ENCODE measurements at regions not wholly inside any gene's neighbourhood (a gene's known extent, or its start where the extent isn't known, plus 50 kb on each side); places are given as distances from the start of the nearest gene placed in this dataset.

GRCh38 chr3:152550284-152550683, 281.6 kb downstream of the MBNL1 start:
- H3K4ac ChIP-seq (ENCODE audit: low read depth in 1 of 2, low read length in 2 of 2): no peak overlapping the region
- H3K27me3 ChIP-seq (ENCODE audit: control insufficient read depth in 1 of 2, insufficient read depth in 1 of 2, low read length in 2 of 2): no peaks in the 10 kb centered on the region
- no peak overlapping the region for H3K4me3 ChIP-seq (ENCODE audit: insufficient read depth in 1 of 2, low read depth in 1 of 2, low read length in 2 of 2)
- no peak overlapping the region for H2BK12ac ChIP-seq (ENCODE audit: low read length in 2 of 2)
- H3K18ac ChIP-seq (ENCODE audit: low read depth in 1 of 2, low read length in 2 of 2): no peak overlapping the region
- H4K8ac ChIP-seq (ENCODE audit: low read length): no peak overlapping the region
- H3K27ac ChIP-seq (ENCODE audit: low read length, poor library complexity, severe bottlenecking): no peak overlapping the region
- H2BK5ac ChIP-seq (ENCODE audit: low read depth, low read length, poor library complexity, severe bottlenecking): no peak overlapping the region
- H4K91ac ChIP-seq (ENCODE audit: low read length): no peak overlapping the region
- H3K36me3 ChIP-seq (ENCODE audit: control insufficient read depth in 1 of 2, insufficient read depth in 2 of 2, low read depth in 1 of 2, low read length in 2 of 2): no peaks in the 10 kb centered on the region
- H2BK15ac ChIP-seq (ENCODE audit: low read depth, poor library complexity, severe bottlenecking): no peak overlapping the region
- no peak overlapping the region for H3K4me2 ChIP-seq (ENCODE audit: low read length, poor library complexity, severe bottlenecking)
- no peak for DNase-seq
- no peak overlapping the region for H3K9ac ChIP-seq (ENCODE audit: low read length)
- no peak overlapping the region for H3K14ac ChIP-seq (ENCODE audit: low read length in 2 of 2)
- H3K9me3 ChIP-seq (ENCODE audit: control insufficient read depth, low read length): no peaks in the 10 kb centered on the region
- no peak overlapping the region for H3K23ac ChIP-seq (ENCODE audit: low read length in 2 of 2)
- no peaks in the 10 kb centered on the region for H3K79me1 ChIP-seq (replicated peaks; ENCODE audit: low read length, poor library complexity, severe bottlenecking)
- WGBS: 100% methylated on average over 1 of the region's 1 CpG
- no peak overlapping the region for H2AFZ ChIP-seq (ENCODE audit: low read depth, low read length)
- no peak overlapping the region for H2BK120ac ChIP-seq (ENCODE audit: low read depth, low read length)
- no peak overlapping the region for H2AK5ac ChIP-seq (ENCODE audit: low read length, severe bottlenecking)
- H3K4me1 ChIP-seq (ENCODE audit: control insufficient read depth, insufficient read depth, low read depth, low read length): no peaks in the 10 kb centered on the region

- Histone ChIP-seq H3K79me1 (replicated peaks; ENCODE audit: low read length, poor library complexity, severe bottlenecking) (no peaks in the 10 kb centered on the region), H2AFZ (ENCODE audit: low read depth, low read length) (no peak overlapping the region), H3K14ac (ENCODE audit: low read length in 2 of 2) (no peak overlapping the region), H3K27me3 (ENCODE audit: control insufficient read depth in 1 of 2, insufficient read depth in 1 of 2, low read length in 2 of 2) (no peaks in the 10 kb centered on the region), H2BK15ac (ENCODE audit: low read depth, poor library complexity, severe bottlenecking) (no peak overlapping the region), H3K36me3 (ENCODE audit: control insufficient read depth in 1 of 2, insufficient read depth in 2 of 2, low read depth in 1 of 2, low read length in 2 of 2) (no peaks in the 10 kb centered on the region), H2BK5ac (ENCODE audit: low read depth, low read length, poor library complexity, severe bottlenecking) (no peak overlapping the region), H2AK5ac (ENCODE audit: low read length, severe bottlenecking) (no peak overlapping the region), H3K27ac (ENCODE audit: low read length, poor library complexity, severe bottlenecking) (no peak overlapping the region), H3K9ac (ENCODE audit: low read length) (no peak overlapping the region), H3K23ac (ENCODE audit: low read length in 2 of 2) (no peak overlapping the region), H3K4ac (ENCODE audit: low read depth in 1 of 2, low read length in 2 of 2) (no peak overlapping the region), H2BK12ac (ENCODE audit: low read length in 2 of 2) (peak overlapping the region; percentile 2 to 31), H4K91ac (ENCODE audit: low read length) (peak overlapping the region; percentile 27), H3K4me2 (ENCODE audit: low read length, poor library complexity, severe bottlenecking) (no peak overlapping the region), H3K9me3 (ENCODE audit: control insufficient read depth, low read length) (no peaks in the 10 kb centered on the region), H3K18ac (ENCODE audit: low read depth in 1 of 2, low read length in 2 of 2) (peak overlapping the region in 1 of 2 experiments; percentile 22), H3K4me1 (ENCODE audit: control insufficient read depth, insufficient read depth, low read depth, low read length) (no peaks in the 10 kb centered on the region), H4K8ac (ENCODE audit: low read length) (no peak overlapping the region), H3K4me3 (ENCODE audit: insufficient read depth in 1 of 2, low read depth in 1 of 2, low read length in 2 of 2) (no peak overlapping the region), H2BK120ac (ENCODE audit: low read depth, low read length) (no peak overlapping the region)
- 98% methylated on average over 2 of the region's 3 CpGs for WGBS
- DNase-seq: no peak
These were observed 280.0 kb upstream of the P2RY1 start for GRCh38 chr3:152554980-152555379.

GRCh38 chr3:152555666-152556291, 279.2 kb upstream of the P2RY1 start:
- H4K8ac ChIP-seq (ENCODE audit: low read length): no peak overlapping the region
- no peak overlapping the region for H2BK120ac ChIP-seq (ENCODE audit: low read depth, low read length)
- no peak overlapping the region for H3K9ac ChIP-seq (ENCODE audit: low read length)
- H2BK15ac ChIP-seq (ENCODE audit: low read depth, poor library complexity, severe bottlenecking): peak overlapping the region; percentile 52
- H3K4me3 ChIP-seq (ENCODE audit: insufficient read depth in 1 of 2, low read depth in 1 of 2, low read length in 2 of 2): no peak overlapping the region
- 84% methylated on average over 4 of the region's 6 CpGs for WGBS
- H3K18ac ChIP-seq (ENCODE audit: low read depth in 1 of 2, low read length in 2 of 2): no peak overlapping the region
- no peaks in the 10 kb centered on the region for H3K79me1 ChIP-seq (replicated peaks; ENCODE audit: low read length, poor library complexity, severe bottlenecking)
- H3K14ac ChIP-seq (ENCODE audit: low read length in 2 of 2): no peak overlapping the region
- H3K9me3 ChIP-seq (ENCODE audit: control insufficient read depth, low read length): no peaks in the 10 kb centered on the region
- H4K91ac ChIP-seq (ENCODE audit: low read length): no peak overlapping the region
- no peak overlapping the region for H2AFZ ChIP-seq (ENCODE audit: low read depth, low read length)
- no peak for DNase-seq
- no peak overlapping the region for H3K27ac ChIP-seq (ENCODE audit: low read length, poor library complexity, severe bottlenecking)
- H3K27me3 ChIP-seq (ENCODE audit: control insufficient read depth in 1 of 2, insufficient read depth in 1 of 2, low read length in 2 of 2): no peaks in the 10 kb centered on the region
- H3K4ac ChIP-seq (ENCODE audit: low read depth in 1 of 2, low read length in 2 of 2): peak overlapping the region in 1 of 2 experiments; percentile 42
- H3K23ac ChIP-seq (ENCODE audit: low read length in 2 of 2): no peak overlapping the region
- peak overlapping the region in 1 of 2 experiments; percentile 2 for H2BK12ac ChIP-seq (ENCODE audit: low read length in 2 of 2)
- H3K4me2 ChIP-seq (ENCODE audit: low read length, poor library complexity, severe bottlenecking): no peak overlapping the region
- H3K36me3 ChIP-seq (ENCODE audit: control insufficient read depth in 1 of 2, insufficient read depth in 2 of 2, low read depth in 1 of 2, low read length in 2 of 2): no peaks in the 10 kb centered on the region
- no peaks in the 10 kb centered on the region for H3K4me1 ChIP-seq (ENCODE audit: control insufficient read depth, insufficient read depth, low read depth, low read length)
- no peak overlapping the region for H2AK5ac ChIP-seq (ENCODE audit: low read length, severe bottlenecking)
- no peak overlapping the region for H2BK5ac ChIP-seq (ENCODE audit: low read depth, low read length, poor library complexity, severe bottlenecking)

GRCh38 chr3:152556731-152557254, 278.1 kb upstream of the P2RY1 start:
- Histone ChIP-seq H3K4ac (ENCODE audit: low read depth in 1 of 2, low read length in 2 of 2) (no peak overlapping the region), H4K8ac (ENCODE audit: low read length) (peak overlapping the region; percentile 15), H3K4me3 (ENCODE audit: insufficient read depth in 1 of 2, low read depth in 1 of 2, low read length in 2 of 2) (no peak overlapping the region), H3K36me3 (ENCODE audit: control insufficient read depth in 1 of 2, insufficient read depth in 2 of 2, low read depth in 1 of 2, low read length in 2 of 2) (no peaks in the 10 kb centered on the region), H3K79me1 (replicated peaks; ENCODE audit: low read length, poor library complexity, severe bottlenecking) (no peaks in the 10 kb centered on the region), H2BK12ac (ENCODE audit: low read length in 2 of 2) (no peak overlapping the region), H3K27me3 (ENCODE audit: control insufficient read depth in 1 of 2, insufficient read depth in 1 of 2, low read length in 2 of 2) (no peaks in the 10 kb centered on the region), H3K9me3 (ENCODE audit: control insufficient read depth, low read length) (no peaks in the 10 kb centered on the region), H2BK15ac (ENCODE audit: low read depth, poor library complexity, severe bottlenecking) (no peak overlapping the region), H3K23ac (ENCODE audit: low read length in 2 of 2) (no peak overlapping the region), H3K27ac (ENCODE audit: low read length, poor library complexity, severe bottlenecking) (no peak overlapping the region), H3K18ac (ENCODE audit: low read depth in 1 of 2, low read length in 2 of 2) (peak overlapping the region in 1 of 2 experiments; percentile 75), H2AK5ac (ENCODE audit: low read length, severe bottlenecking) (no peak overlapping the region), H3K14ac (ENCODE audit: low read length in 2 of 2) (no peak overlapping the region), H3K4me1 (ENCODE audit: control insufficient read depth, insufficient read depth, low read depth, low read length) (no peaks in the 10 kb centered on the region), H2BK120ac (ENCODE audit: low read depth, low read length) (peak overlapping the region; percentile 19), H3K9ac (ENCODE audit: low read length) (no peak overlapping the region), H3K4me2 (ENCODE audit: low read length, poor library complexity, severe bottlenecking) (no peak overlapping the region), H4K91ac (ENCODE audit: low read length) (no peak overlapping the region), H2AFZ (ENCODE audit: low read depth, low read length) (no peak overlapping the region), H2BK5ac (ENCODE audit: low read depth, low read length, poor library complexity, severe bottlenecking) (no peak overlapping the region)
- peak; percentile 63 for DNase-seq
